ENCODE measurements at regions not wholly inside any gene's neighbourhood (a gene's known extent, or its start where the extent isn't known, plus 50 kb on each side); places are given as distances from the start of the nearest gene placed in this dataset.

DNA sequence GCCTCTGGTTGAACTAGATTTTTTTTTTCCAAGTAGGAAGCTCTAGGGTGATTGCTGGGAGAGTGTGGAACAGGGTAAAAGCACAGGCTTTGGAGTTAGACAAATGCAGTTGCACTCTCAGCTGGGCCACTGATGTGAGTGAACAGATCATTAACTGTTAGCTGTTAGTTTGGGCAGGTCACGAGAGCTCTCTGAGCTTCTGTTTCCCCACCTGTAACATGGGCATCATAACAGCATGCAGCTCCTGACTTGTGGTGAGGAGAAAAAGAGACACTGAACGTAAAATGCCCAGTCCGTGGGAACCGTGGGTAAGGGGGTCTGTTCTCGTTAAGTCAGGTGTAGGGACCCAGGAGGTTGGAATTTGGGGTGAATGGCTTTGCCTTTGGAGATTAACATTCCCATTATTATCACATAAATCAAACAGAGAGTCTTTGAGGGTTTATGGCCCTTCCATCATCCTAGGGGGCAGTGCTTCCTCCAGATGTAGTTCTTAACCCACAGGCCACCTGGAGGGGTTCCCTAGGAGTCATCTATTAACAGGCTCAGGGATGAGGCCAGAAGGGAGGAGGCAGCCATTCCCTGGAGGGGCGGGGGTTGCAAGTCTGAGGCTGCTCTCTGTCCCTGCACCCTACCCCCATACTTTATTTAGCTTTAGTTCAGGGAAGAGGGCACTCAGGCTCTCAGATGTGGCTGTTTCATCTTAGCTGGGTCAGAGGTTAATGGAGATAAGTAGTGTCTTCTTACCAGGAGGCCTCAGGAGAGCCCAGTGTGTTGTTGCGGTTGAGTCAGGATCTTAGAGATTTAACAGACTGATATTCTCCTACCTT, 135.2 kb downstream of the DACT1 start:
- TF ChIP-seq POLR2AphosphoS5 (IDR thresholded peaks at IDR 0.05): no peak
- TF ChIP-seq, protein P1, sequence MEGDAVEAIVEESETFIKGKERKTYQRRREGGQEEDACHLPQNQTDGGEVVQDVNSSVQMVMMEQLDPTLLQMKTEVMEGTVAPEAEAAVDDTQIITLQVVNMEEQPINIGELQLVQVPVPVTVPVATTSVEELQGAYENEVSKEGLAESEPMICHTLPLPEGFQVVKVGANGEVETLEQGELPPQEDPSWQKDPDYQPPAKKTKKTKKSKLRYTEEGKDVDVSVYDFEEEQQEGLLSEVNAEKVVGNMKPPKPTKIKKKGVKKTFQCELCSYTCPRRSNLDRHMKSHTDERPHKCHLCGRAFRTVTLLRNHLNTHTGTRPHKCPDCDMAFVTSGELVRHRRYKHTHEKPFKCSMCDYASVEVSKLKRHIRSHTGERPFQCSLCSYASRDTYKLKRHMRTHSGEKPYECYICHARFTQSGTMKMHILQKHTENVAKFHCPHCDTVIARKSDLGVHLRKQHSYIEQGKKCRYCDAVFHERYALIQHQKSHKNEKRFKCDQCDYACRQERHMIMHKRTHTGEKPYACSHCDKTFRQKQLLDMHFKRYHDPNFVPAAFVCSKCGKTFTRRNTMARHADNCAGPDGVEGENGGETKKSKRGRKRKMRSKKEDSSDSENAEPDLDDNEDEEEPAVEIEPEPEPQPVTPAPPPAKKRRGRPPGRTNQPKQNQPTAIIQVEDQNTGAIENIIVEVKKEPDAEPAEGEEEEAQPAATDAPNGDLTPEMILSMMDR (IDR thresholded peaks at IDR 0.05; ENCODE audit: poor library complexity, severe bottlenecking): no peak
- no peak for TF ChIP-seq RAD21 (conservative IDR thresholded peaks at IDR 0.05)
- TF ChIP-seq EZH2 (IDR thresholded peaks at IDR 0.05; ENCODE audit: borderline replicate concordance, insufficient read depth, low read length, poor library complexity, severe bottlenecking): no peak
- no peak for TF ChIP-seq TAF1 (IDR thresholded peaks at IDR 0.05; ENCODE audit: low read depth)
- TF ChIP-seq EP300 (conservative IDR thresholded peaks at IDR 0.05; ENCODE audit: poor library complexity, severe bottlenecking): no peak
- TF ChIP-seq MXI1 (conservative IDR thresholded peaks at IDR 0.05; ENCODE audit: poor library complexity, severe bottlenecking): no peak
- TF ChIP-seq, protein P2, sequence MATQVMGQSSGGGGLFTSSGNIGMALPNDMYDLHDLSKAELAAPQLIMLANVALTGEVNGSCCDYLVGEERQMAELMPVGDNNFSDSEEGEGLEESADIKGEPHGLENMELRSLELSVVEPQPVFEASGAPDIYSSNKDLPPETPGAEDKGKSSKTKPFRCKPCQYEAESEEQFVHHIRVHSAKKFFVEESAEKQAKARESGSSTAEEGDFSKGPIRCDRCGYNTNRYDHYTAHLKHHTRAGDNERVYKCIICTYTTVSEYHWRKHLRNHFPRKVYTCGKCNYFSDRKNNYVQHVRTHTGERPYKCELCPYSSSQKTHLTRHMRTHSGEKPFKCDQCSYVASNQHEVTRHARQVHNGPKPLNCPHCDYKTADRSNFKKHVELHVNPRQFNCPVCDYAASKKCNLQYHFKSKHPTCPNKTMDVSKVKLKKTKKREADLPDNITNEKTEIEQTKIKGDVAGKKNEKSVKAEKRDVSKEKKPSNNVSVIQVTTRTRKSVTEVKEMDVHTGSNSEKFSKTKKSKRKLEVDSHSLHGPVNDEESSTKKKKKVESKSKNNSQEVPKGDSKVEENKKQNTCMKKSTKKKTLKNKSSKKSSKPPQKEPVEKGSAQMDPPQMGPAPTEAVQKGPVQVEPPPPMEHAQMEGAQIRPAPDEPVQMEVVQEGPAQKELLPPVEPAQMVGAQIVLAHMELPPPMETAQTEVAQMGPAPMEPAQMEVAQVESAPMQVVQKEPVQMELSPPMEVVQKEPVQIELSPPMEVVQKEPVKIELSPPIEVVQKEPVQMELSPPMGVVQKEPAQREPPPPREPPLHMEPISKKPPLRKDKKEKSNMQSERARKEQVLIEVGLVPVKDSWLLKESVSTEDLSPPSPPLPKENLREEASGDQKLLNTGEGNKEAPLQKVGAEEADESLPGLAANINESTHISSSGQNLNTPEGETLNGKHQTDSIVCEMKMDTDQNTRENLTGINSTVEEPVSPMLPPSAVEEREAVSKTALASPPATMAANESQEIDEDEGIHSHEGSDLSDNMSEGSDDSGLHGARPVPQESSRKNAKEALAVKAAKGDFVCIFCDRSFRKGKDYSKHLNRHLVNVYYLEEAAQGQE (IDR thresholded peaks at IDR 0.05; ENCODE audit: borderline replicate concordance): no peak
